CD4-positive, CD25-positive, alpha-beta regulatory T cell (primary cell): ENCODE measurements at regions not wholly inside any gene's neighbourhood (a gene's known extent, or its start where the extent isn't known, plus 50 kb on each side); places are given as distances from the start of the nearest gene placed in this dataset.

Experiments
- ATAC-seq, 2 donors: fragments of 150-1000 bp; cut with Tn5 transposase; one replicate each; pipeline ENCODE4 v1.10.0; 2021; ENCODE audit warnings: low read depth in 2 of 2, moderate number of reproducible peaks in 2 of 2, moderate library complexity in 1 of 2
- DNase-seq, 3 donors: peaks; one replicate each; pipeline versions ENCODE4 v3.0.0 to v3.0.0-alpha.2; 2012 to 2022; ENCODE audit warnings: mixed read lengths in 1 of 3
- H3K27ac ChIP-seq: one replicate; pipeline ENCODE4 v1.7.0; 2013; ENCODE audit warnings: mild to moderate bottlenecking, low read length; ENCODE audit not compliant: insufficient read depth, poor library complexity, severe bottlenecking
- H3K27me3 ChIP-seq: one replicate; pipeline ENCODE4 v1.7.0; 2013; ENCODE audit warnings: low read length; ENCODE audit not compliant: control insufficient read depth, insufficient read depth
- H3K36me3 ChIP-seq: one replicate; pipeline ENCODE4 v1.7.0; 2013; ENCODE audit warnings: mild to moderate bottlenecking, low read length, moderate library complexity; ENCODE audit not compliant: control insufficient read depth, insufficient read depth
- H3K4me1 ChIP-seq: 2 replicates; pipeline ENCODE4 v1.7.0; 2013; ENCODE audit warnings: mild to moderate bottlenecking, low read length; ENCODE audit not compliant: insufficient read depth, control insufficient read depth, poor library complexity, severe bottlenecking
- H3K4me3 ChIP-seq: one replicate; pipeline ENCODE4 v1.7.0; 2013; ENCODE audit warnings: low read depth, mild to moderate bottlenecking, low read length, moderate library complexity
- H3K9me3 ChIP-seq, 2 experiments: 1 replicate in 1 of 2; 2 replicates in 1 of 2; pipeline ENCODE4 v1.7.0; 2013; ENCODE audit warnings: low read length in 2 of 2, mild to moderate bottlenecking in 1 of 2, moderate library complexity in 1 of 2; ENCODE audit not compliant: control insufficient read depth in 2 of 2
- H3K27ac Mint-ChIP-seq, 3 donors: one replicate each; pipeline ENCODE4 v1.8.0; 2020 to 2022; ENCODE audit warnings: mild to moderate bottlenecking in 3 of 3, mixed read lengths in 3 of 3, moderate library complexity in 2 of 3
- H3K27me3 Mint-ChIP-seq: one replicate; pipeline ENCODE4 v1.8.0; 2022; ENCODE audit warnings: mild to moderate bottlenecking, mixed read lengths
- H3K36me3 Mint-ChIP-seq: one replicate; pipeline ENCODE4 v1.8.0; 2020; ENCODE audit warnings: mixed read lengths
- H3K4me1 Mint-ChIP-seq, 4 donors: one replicate each; pipeline ENCODE4 v1.8.0; 2020 to 2022; ENCODE audit warnings: mixed read lengths in 4 of 4, mild to moderate bottlenecking in 1 of 4
- H3K4me3 Mint-ChIP-seq, 4 donors: one replicate each; pipeline ENCODE4 v1.8.0; 2020 to 2022; ENCODE audit warnings: mild to moderate bottlenecking in 4 of 4, mixed read lengths in 4 of 4, moderate library complexity in 3 of 4
- H3K9me3 Mint-ChIP-seq, 7 donors: one replicate each; pipeline ENCODE4 v1.8.0; 2020 to 2022; ENCODE audit warnings: mixed read lengths in 7 of 7, mild to moderate bottlenecking in 3 of 7, moderate library complexity in 2 of 7

GRCh38 chr5:9841516-9842170, 211.5 kb upstream of the TAS2R1 start:
- no peaks in the 10 kb centered on the region for H3K27me3 Mint-ChIP-seq
- H3K36me3 Mint-ChIP-seq = no peaks in the 10 kb centered on the region
- peaks cover 0 to 12% (median 5%) of the 10 kb centered on the region in 7 donors for H3K9me3 Mint-ChIP-seq
- no peak for ATAC-seq
- no peak for DNase-seq
- no peaks in the 10 kb centered on the region for H3K4me1 Mint-ChIP-seq
- no peak overlapping the region for H3K27ac ChIP-seq
- no peaks in the 10 kb centered on the region for H3K4me1 ChIP-seq
- no peaks in the 10 kb centered on the region for H3K27me3 ChIP-seq
- no peak overlapping the region for H3K27ac Mint-ChIP-seq
- H3K4me3 Mint-ChIP-seq = no peak overlapping the region
- H3K36me3 ChIP-seq = no peaks in the 10 kb centered on the region
- H3K4me3 ChIP-seq = no peak overlapping the region
- H3K9me3 ChIP-seq = no peaks in the 10 kb centered on the region

- Histone ChIP-seq H3K36me3 (no peaks in the 10 kb centered on the region), H3K4me1 (no peaks in the 10 kb centered on the region), H3K9me3 (no peaks in the 10 kb centered on the region), H3K4me3 (no peak overlapping the region), H3K27ac (no peak overlapping the region), H3K27me3 (no peaks in the 10 kb centered on the region)
- peaks cover 0 to 8% (median 2%) of the 10 kb centered on the region in 7 donors for H3K9me3 Mint-ChIP-seq
- no peaks in the 10 kb centered on the region for H3K27me3 Mint-ChIP-seq
- no peak overlapping the region for H3K4me3 Mint-ChIP-seq
- no peaks in the 10 kb centered on the region for H3K4me1 Mint-ChIP-seq
- no peak for DNase-seq
- ATAC-seq = no peak
- no peak overlapping the region for H3K27ac Mint-ChIP-seq
- H3K36me3 Mint-ChIP-seq = no peaks in the 10 kb centered on the region
Measured at GRCh38 chr5:9838916-9839315, 208.8 kb upstream of the TAS2R1 start.

- ATAC-seq = no peak
- Mint-ChIP-seq H3K9me3 (peaks cover 0 to 4% (median 0%) of the 10 kb centered on the region in 7 donors), H3K36me3 (no peaks in the 10 kb centered on the region), H3K4me3 (no peak overlapping the region), H3K27me3 (no peaks in the 10 kb centered on the region), H3K27ac (no peak overlapping the region), H3K4me1 (no peaks in the 10 kb centered on the region)
- H3K27ac ChIP-seq = no peak overlapping the region
- H3K27me3 ChIP-seq = no peaks in the 10 kb centered on the region
- DNase-seq = no peak
- no peak overlapping the region for H3K4me3 ChIP-seq
- H3K4me1 ChIP-seq = no peaks in the 10 kb centered on the region
- H3K36me3 ChIP-seq = no peaks in the 10 kb centered on the region
- H3K9me3 ChIP-seq = no peaks in the 10 kb centered on the region
Measured at GRCh38 chr5:9834871-9835770, 205.0 kb upstream of the TAS2R1 start.

GRCh38 chr5:9833871-9834270, 203.7 kb upstream of the TAS2R1 start:
- no peaks in the 10 kb centered on the region for H3K9me3 ChIP-seq
- H3K4me1 ChIP-seq = no peaks in the 10 kb centered on the region
- H3K27me3 ChIP-seq = no peaks in the 10 kb centered on the region
- Mint-ChIP-seq H3K4me1 (no peaks in the 10 kb centered on the region), H3K4me3 (no peak overlapping the region), H3K36me3 (no peaks in the 10 kb centered on the region), H3K27ac (no peak overlapping the region), H3K9me3 (peaks cover 0 to 4% (median 0%) of the 10 kb centered on the region in 7 donors), H3K27me3 (no peaks in the 10 kb centered on the region)
- H3K4me3 ChIP-seq = no peak overlapping the region
- no peak for ATAC-seq
- DNase-seq = no peak
- H3K27ac ChIP-seq = no peak overlapping the region
- H3K36me3 ChIP-seq = no peaks in the 10 kb centered on the region

GRCh38 chr5:9832921-9833320, 202.8 kb upstream of the TAS2R1 start:
- ATAC-seq = no peak
- Mint-ChIP-seq H3K4me1 (no peaks in the 10 kb centered on the region), H3K27ac (no peak overlapping the region), H3K36me3 (no peaks in the 10 kb centered on the region), H3K27me3 (no peaks in the 10 kb centered on the region), H3K9me3 (peaks cover 0 to 4% (median 0%) of the 10 kb centered on the region in 7 donors), H3K4me3 (no peak overlapping the region)
- Histone ChIP-seq H3K9me3 (no peaks in the 10 kb centered on the region), H3K4me3 (no peak overlapping the region), H3K27ac (no peak overlapping the region), H3K4me1 (no peaks in the 10 kb centered on the region), H3K27me3 (no peaks in the 10 kb centered on the region), H3K36me3 (no peaks in the 10 kb centered on the region)
- DNase-seq = no peak

GRCh38 chr5:9831823-9832222, 201.7 kb upstream of the TAS2R1 start:
- Histone ChIP-seq H3K9me3 (no peaks in the 10 kb centered on the region), H3K4me3 (no peak overlapping the region), H3K27me3 (no peaks in the 10 kb centered on the region), H3K4me1 (no peaks in the 10 kb centered on the region), H3K36me3 (no peaks in the 10 kb centered on the region), H3K27ac (no peak overlapping the region)
- Mint-ChIP-seq H3K27ac (no peak overlapping the region), H3K27me3 (no peaks in the 10 kb centered on the region), H3K9me3 (peaks cover 0 to 4% (median 0%) of the 10 kb centered on the region in 7 donors), H3K4me3 (no peak overlapping the region), H3K4me1 (no peaks in the 10 kb centered on the region), H3K36me3 (no peaks in the 10 kb centered on the region)
- no peak for DNase-seq
- ATAC-seq = no peak

- Histone ChIP-seq H3K9me3 (no peaks in the 10 kb centered on the region), H3K4me1 (no peaks in the 10 kb centered on the region), H3K27me3 (no peaks in the 10 kb centered on the region), H3K27ac (no peak overlapping the region), H3K36me3 (no peaks in the 10 kb centered on the region), H3K4me3 (no peak overlapping the region)
- no peaks in the 10 kb centered on the region for H3K36me3 Mint-ChIP-seq
- H3K27me3 Mint-ChIP-seq = no peaks in the 10 kb centered on the region
- peaks cover 0 to 4% (median 0%) of the 10 kb centered on the region in 7 donors for H3K9me3 Mint-ChIP-seq
- ATAC-seq = no peak
- H3K4me1 Mint-ChIP-seq = no peaks in the 10 kb centered on the region
- DNase-seq = no peak
- H3K27ac Mint-ChIP-seq = no peak overlapping the region
- H3K4me3 Mint-ChIP-seq = no peak overlapping the region
Measured at GRCh38 chr5:9830184-9830583, 200.0 kb upstream of the TAS2R1 start.
